IMR-90 (cell line): ENCODE measurements at regions not wholly inside any gene's neighbourhood (a gene's known extent, or its start where the extent isn't known, plus 50 kb on each side); places are given as distances from the start of the nearest gene placed in this dataset.

Experiments
- ATAC-seq: fragments of 200-7000 bp; cut with Tn5 transposase; 2 replicates; pipeline ENCODE4 v1.9.1; 2020; ENCODE audit warnings: low read depth, mild to moderate bottlenecking, moderate library complexity
- BruUV-seq: library from RNA; stranded (reverse); fragments of 400-500 nt; replicated peaks from 2 replicates; lab custom pipeline; 2021; lab: Mats Ljungman, UMichigan
- CTCF ChIA-PET: fragments of 300-600 bp; formaldehyde crosslinking; extraction: SDS; loops from one replicate; lab custom pipeline; 2021; ENCODE audit warnings: antibody characterized with exemption; lab: Yijun Ruan, JAX
- POLR2A ChIA-PET: fragments of 300-600 bp; sonication (Branson Sonifier 250); formaldehyde crosslinking; loops from one replicate; lab custom pipeline; 2022; ENCODE audit warnings: antibody characterized with exemption; ENCODE audit not compliant: unreplicated experiment; lab: Charles Lee
- DNase-seq: peaks from one replicate; pipeline ENCODE4 v3.0.0; 2013
- H2AFZ ChIP-seq: replicated peaks from 2 replicates; pipeline ENCODE3; 2013; ENCODE audit warnings: low read length, mild to moderate bottlenecking; ENCODE audit not compliant: poor library complexity
- H2AK5ac ChIP-seq: 2 replicates; pipeline ENCODE4 v1.6.1; 2013; ENCODE audit warnings: low read depth, low read length, inconsistent platforms
- H2AK9ac ChIP-seq: replicated peaks from 2 replicates; pipeline ENCODE3; 2013; ENCODE audit warnings: mild to moderate bottlenecking, low read depth, low read length, moderate library complexity; ENCODE audit not compliant: poor library complexity
- H2BK120ac ChIP-seq: 2 replicates; pipeline ENCODE4 v1.6.1; 2013; ENCODE audit warnings: low read depth, low read length, inconsistent platforms
- H2BK15ac ChIP-seq: 3 replicates; pipeline ENCODE4 v1.6.1; 2013; ENCODE audit warnings: low read depth, low read length, inconsistent platforms
- H2BK20ac ChIP-seq: 2 replicates; pipeline ENCODE4 v1.6.1; 2013; ENCODE audit warnings: low read depth, mild to moderate bottlenecking, inconsistent platforms, low read length, moderate library complexity
- H2BK5ac ChIP-seq: 2 replicates; pipeline ENCODE4 v1.6.1; 2013; ENCODE audit warnings: mild to moderate bottlenecking, low read depth, low read length, inconsistent platforms; ENCODE audit not compliant: poor library complexity, severe bottlenecking
- H3K14ac ChIP-seq: replicated peaks from 2 replicates; pipeline ENCODE4 v1.6.1; 2013; ENCODE audit warnings: low read depth, low read length, inconsistent platforms
- H3K18ac ChIP-seq: 2 replicates; pipeline ENCODE4 v1.6.1; 2013; ENCODE audit warnings: low read depth, low read length, control low read depth
- H3K23ac ChIP-seq: 2 replicates; pipeline ENCODE4 v1.6.1; 2013; ENCODE audit warnings: low read depth, low read length, inconsistent platforms
- H3K27ac ChIP-seq: 2 replicates; pipeline ENCODE4 v1.5.1; 2013; ENCODE audit warnings: mild to moderate bottlenecking, control low read depth, low read length; ENCODE audit not compliant: insufficient read depth
- H3K27me3 ChIP-seq: 2 replicates; pipeline ENCODE4 v1.6.1; 2013; ENCODE audit warnings: low read length; ENCODE audit not compliant: control insufficient read depth, insufficient read depth
- H3K36me3 ChIP-seq: 2 replicates; pipeline ENCODE4 v1.6.1; 2013; ENCODE audit warnings: low read length, mixed read lengths; ENCODE audit not compliant: control insufficient read depth, insufficient read depth
- H3K4ac ChIP-seq: 2 replicates; pipeline ENCODE4 v1.6.1; 2013; ENCODE audit warnings: low read depth, low read length, inconsistent platforms
- H3K4me1 ChIP-seq: 2 replicates; pipeline ENCODE4 v1.6.1; 2013; ENCODE audit warnings: low read length, mixed read lengths; ENCODE audit not compliant: control insufficient read depth, insufficient read depth
- H3K4me2 ChIP-seq: 2 replicates; pipeline ENCODE4 v1.6.1; 2013; ENCODE audit warnings: low read depth, mild to moderate bottlenecking, control low read depth, low read length, moderate library complexity
- H3K4me3 ChIP-seq: 2 replicates; pipeline ENCODE4 v1.5.1; 2013; ENCODE audit warnings: low read depth, mild to moderate bottlenecking, control low read depth, low read length, moderate library complexity; ENCODE audit not compliant: insufficient read depth
- H3K56ac ChIP-seq: 2 replicates; pipeline ENCODE4 v1.6.1; 2013; ENCODE audit warnings: low read length, inconsistent platforms; ENCODE audit not compliant: insufficient read depth; ENCODE audit errors: extremely low read depth
- H3K79me1 ChIP-seq, 2 experiments: 2 replicates each; pipeline ENCODE4 v1.6.1; 2013; ENCODE audit warnings: low read length in 2 of 2, inconsistent platforms in 1 of 2, low read depth in 1 of 2
- H3K9ac ChIP-seq: 2 replicates; pipeline ENCODE4 v1.6.1; 2013; ENCODE audit warnings: low read depth, low read length, control low read depth
- H3K9me1 ChIP-seq: 2 replicates; pipeline ENCODE4 v1.6.1; 2013; ENCODE audit warnings: low read length, inconsistent platforms; ENCODE audit not compliant: insufficient read depth
- H3K9me3 ChIP-seq: 2 replicates; pipeline ENCODE4 v1.6.1; 2013; ENCODE audit warnings: low read length; ENCODE audit not compliant: control insufficient read depth, insufficient read depth
- H4K20me1 ChIP-seq: 2 replicates; pipeline ENCODE4 v1.6.1; 2013; ENCODE audit warnings: low read length, inconsistent platforms; ENCODE audit not compliant: insufficient read depth
- H4K5ac ChIP-seq: 2 replicates; pipeline ENCODE4 v1.6.1; 2013; ENCODE audit warnings: mild to moderate bottlenecking, low read depth, low read length, control low read depth
- H4K8ac ChIP-seq, 2 experiments: 2 replicates each; pipeline ENCODE4 v1.6.1; 2013; ENCODE audit warnings: low read depth in 2 of 2, low read length in 2 of 2, control low read depth in 1 of 2, inconsistent platforms in 1 of 2
- H4K91ac ChIP-seq: 2 replicates; pipeline ENCODE4 v1.6.1; 2013; ENCODE audit warnings: low read depth, low read length, inconsistent platforms; ENCODE audit not compliant: insufficient read depth
- BHLHE40 ChIP-seq: fragments of 150-350 bp; IDR thresholded peaks from 2 replicates; pipeline ENCODE4 v1.6.1; 2016; ENCODE audit warnings: mild to moderate bottlenecking, low read depth, low read length
- CHD1 ChIP-seq: IDR thresholded peaks from 2 replicates; pipeline ENCODE4 v1.6.1; 2012; ENCODE audit warnings: low read depth, low read length, improper control_type of control experiment
- FOS ChIP-seq: fragments of 150-350 bp; IDR thresholded peaks from 2 replicates; pipeline ENCODE4 v1.6.1; 2016; ENCODE audit warnings: low read depth, low read length
- RAD21 ChIP-seq: IDR thresholded peaks from 2 replicates; pipeline ENCODE4 v1.6.1; 2012; ENCODE audit warnings: low read length, improper control_type of control experiment
- RCOR1 ChIP-seq: IDR thresholded peaks from 2 replicates; pipeline ENCODE4 v1.6.1; 2012; ENCODE audit warnings: mild to moderate bottlenecking, low read length, improper control_type of control experiment; ENCODE audit not compliant: insufficient replicate concordance
- USF2 ChIP-seq: fragments of 150-350 bp; IDR thresholded peaks from 2 replicates; pipeline ENCODE4 v1.6.1; 2017; ENCODE audit warnings: mild to moderate bottlenecking, antibody characterized with exemption, low read length, low read depth
- WGBS, 2 experiments: methylation state at CpG; one replicate each; pipeline versions ENCODE4 v1.1.5 to v1.1.7; 2013; ENCODE audit warnings: missing lambda C conversion rate in 2 of 2; ENCODE audit not compliant: insufficient read length in 1 of 2; ENCODE audit errors: extremely low coverage in 2 of 2; 5-methylcytosine and 5-hydroxymethylcytosine counted together
- dilution Hi-C: fragments of 300-500 bp; cut with HindIII; formaldehyde crosslinking; loops from one replicate; pipeline ENCODE4 v1.14.3; 2018; ENCODE audit warnings: low sequenced_read_pairs; ENCODE audit not compliant: unreplicated experiment
- in situ Hi-C: fragments of 300-500 bp; cut with MboI; formaldehyde crosslinking; loops from 3 replicates; pipeline ENCODE4 v1.14.3; 2019; ENCODE audit warnings: low sequenced_read_pairs, inconsistent platforms, mixed read lengths
- intact Hi-C: fragments of 100-400 bp; cut with micrococcal nuclease; formaldehyde crosslinking; loops from 2 replicates; pipeline ENCODE4 v1.10.0; 2022

GRCh38 chr1:34372891-34373290 lies 196.2 kb downstream of the C1orf94 start:
- H4K91ac ChIP-seq = no peak overlapping the region
- no peak for DNase-seq
- peaks cover 29% of the 10 kb centered on the region for H3K9me3 ChIP-seq
- no peak overlapping the region for H2AK5ac ChIP-seq
- intact Hi-C loops = no loop called here
- H3K14ac ChIP-seq = no peak overlapping the region
- no peak for ATAC-seq
- no peaks in the 10 kb centered on the region for H3K9me1 ChIP-seq
- H4K5ac ChIP-seq = no peak overlapping the region
- H3K9ac ChIP-seq = no peak overlapping the region
- no peaks in the 10 kb centered on the region for H3K27me3 ChIP-seq
- H2BK5ac ChIP-seq = no peak overlapping the region
- no peak overlapping the region for H2BK20ac ChIP-seq
- no peak overlapping the region for H3K4me3 ChIP-seq
- H4K8ac ChIP-seq = no peak overlapping the region
- no peaks in the 10 kb centered on the region for H3K36me3 ChIP-seq
- ChIA-PET CTCF (no interaction called here), POLR2A (no interaction called here)
- no peak overlapping the region for H3K56ac ChIP-seq
- no peak overlapping the region for H3K27ac ChIP-seq
- TF ChIP-seq RAD21 = no peak
- TF ChIP-seq USF2 = no peak
- TF ChIP-seq CHD1 = no peak
- no peak for TF ChIP-seq RCOR1
- TF ChIP-seq FOS = no peak
- TF ChIP-seq BHLHE40 = no peak
- dilution Hi-C loops = no loop called here
- no CpG with 5 or more reads among the region's 1 CpG for WGBS, 2 experiments
- no peak overlapping the region for H3K4me2 ChIP-seq
- no peaks in the 10 kb centered on the region for H3K79me1 ChIP-seq
- no peaks in the 10 kb centered on the region for H3K4me1 ChIP-seq
- H2BK15ac ChIP-seq = no peak overlapping the region
- BruUV-seq = no TSS peak
- no peak overlapping the region for H3K4ac ChIP-seq
- H2AFZ ChIP-seq = no peak overlapping the region
- no peak overlapping the region for H3K23ac ChIP-seq
- no peak overlapping the region for H2BK120ac ChIP-seq
- in situ Hi-C loops = no loop called here
- no peak overlapping the region for H2AK9ac ChIP-seq
- H4K20me1 ChIP-seq = no peaks in the 10 kb centered on the region
- no peak overlapping the region for H3K18ac ChIP-seq
